ENCODE measurements at regions not wholly inside any gene's neighbourhood (a gene's known extent, or its start where the extent isn't known, plus 50 kb on each side); places are given as distances from the start of the nearest gene placed in this dataset.

DNA sequence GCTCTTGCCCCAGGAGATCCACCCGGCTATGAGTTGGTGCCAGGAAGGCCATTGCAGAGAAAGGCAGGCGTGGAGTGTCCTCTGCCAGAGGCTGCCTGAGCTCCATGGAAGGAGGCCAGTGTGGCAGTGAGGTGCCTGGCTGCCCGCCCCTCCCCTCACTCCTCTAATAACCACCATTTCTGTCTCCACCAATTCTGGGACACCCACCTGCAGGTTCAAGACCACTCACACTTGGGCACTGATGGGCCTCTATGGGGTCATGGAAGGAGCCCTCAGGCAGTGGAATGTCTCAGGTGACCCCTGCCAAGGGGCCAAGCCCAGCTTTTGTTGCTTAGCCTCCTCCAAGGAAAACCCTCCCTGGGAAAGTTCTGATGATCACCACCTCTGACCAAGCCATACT, 731.6 kb downstream of the MATN1 start:
- TF ChIP-seq POLR2AphosphoS5 (IDR thresholded peaks at IDR 0.05), result no peak
- TF ChIP-seq REST (IDR thresholded peaks at IDR 0.05; ENCODE audit: borderline replicate concordance), result no peak
- TF ChIP-seq, protein P1, sequence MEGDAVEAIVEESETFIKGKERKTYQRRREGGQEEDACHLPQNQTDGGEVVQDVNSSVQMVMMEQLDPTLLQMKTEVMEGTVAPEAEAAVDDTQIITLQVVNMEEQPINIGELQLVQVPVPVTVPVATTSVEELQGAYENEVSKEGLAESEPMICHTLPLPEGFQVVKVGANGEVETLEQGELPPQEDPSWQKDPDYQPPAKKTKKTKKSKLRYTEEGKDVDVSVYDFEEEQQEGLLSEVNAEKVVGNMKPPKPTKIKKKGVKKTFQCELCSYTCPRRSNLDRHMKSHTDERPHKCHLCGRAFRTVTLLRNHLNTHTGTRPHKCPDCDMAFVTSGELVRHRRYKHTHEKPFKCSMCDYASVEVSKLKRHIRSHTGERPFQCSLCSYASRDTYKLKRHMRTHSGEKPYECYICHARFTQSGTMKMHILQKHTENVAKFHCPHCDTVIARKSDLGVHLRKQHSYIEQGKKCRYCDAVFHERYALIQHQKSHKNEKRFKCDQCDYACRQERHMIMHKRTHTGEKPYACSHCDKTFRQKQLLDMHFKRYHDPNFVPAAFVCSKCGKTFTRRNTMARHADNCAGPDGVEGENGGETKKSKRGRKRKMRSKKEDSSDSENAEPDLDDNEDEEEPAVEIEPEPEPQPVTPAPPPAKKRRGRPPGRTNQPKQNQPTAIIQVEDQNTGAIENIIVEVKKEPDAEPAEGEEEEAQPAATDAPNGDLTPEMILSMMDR (IDR thresholded peaks at IDR 0.05; ENCODE audit: poor library complexity, severe bottlenecking), result no peak
- no peak for TF ChIP-seq EP300 (conservative IDR thresholded peaks at IDR 0.05; ENCODE audit: poor library complexity, severe bottlenecking)
- no peak for TF ChIP-seq EZH2 (IDR thresholded peaks at IDR 0.05; ENCODE audit: borderline replicate concordance, insufficient read depth, low read length, poor library complexity, severe bottlenecking)
- TF ChIP-seq SMC3 (conservative IDR thresholded peaks at IDR 0.05; ENCODE audit: poor library complexity), result no peak
- no peak for TF ChIP-seq TAF1 (IDR thresholded peaks at IDR 0.05; ENCODE audit: low read depth)
- no peak for TF ChIP-seq RAD21 (conservative IDR thresholded peaks at IDR 0.05)
- TF ChIP-seq MXI1 (conservative IDR thresholded peaks at IDR 0.05; ENCODE audit: poor library complexity, severe bottlenecking), result no peak

All from neural cell (in vitro differentiated cells).